Parathyroid adenoma (tissue), 2 donors: ENCODE measurements at regions not wholly inside any gene's neighbourhood (a gene's known extent, or its start where the extent isn't known, plus 50 kb on each side); places are given as distances from the start of the nearest gene placed in this dataset.

ENCODE experiments used
- H2AFZ ChIP-seq: fragments of 300-600 bp; sonication (generic); one replicate; pipeline ENCODE4 v1.7.0; 2017; ENCODE audit warnings: antibody characterized with exemption, mild to moderate bottlenecking
- H3K27ac ChIP-seq: fragments of 300-600 bp; sonication (generic); one replicate; pipeline ENCODE4 v1.7.0; 2017
- H3K27me3 ChIP-seq: fragments of 300-600 bp; sonication (generic); one replicate; pipeline ENCODE4 v1.7.0; 2017; ENCODE audit warnings: low read length; ENCODE audit not compliant: control insufficient read depth, insufficient read depth
- H3K36me3 ChIP-seq: fragments of 300-600 bp; sonication (generic); one replicate; pipeline ENCODE4 v1.7.0; 2017; ENCODE audit warnings: low read length; ENCODE audit not compliant: control insufficient read depth, insufficient read depth
- H3K4me1 ChIP-seq: fragments of 300-600 bp; sonication (generic); one replicate; pipeline ENCODE4 v1.7.0; 2017; ENCODE audit warnings: control low read depth
- H3K4me2 ChIP-seq: fragments of 300-600 bp; sonication (generic); one replicate; pipeline ENCODE4 v1.7.0; 2017; ENCODE audit warnings: low read length
- H3K4me3 ChIP-seq: fragments of 300-600 bp; sonication (generic); one replicate; pipeline ENCODE4 v1.7.0; 2017; ENCODE audit warnings: low read depth, low read length
- H3K79me2 ChIP-seq: fragments of 300-600 bp; sonication (generic); one replicate; pipeline ENCODE4 v1.7.0; 2017; ENCODE audit warnings: control low read depth
- H3K9ac ChIP-seq: fragments of 300-600 bp; sonication (generic); one replicate; pipeline ENCODE4 v1.7.0; 2017; ENCODE audit warnings: mild to moderate bottlenecking
- H3K9me3 ChIP-seq: fragments of 300-600 bp; sonication (generic); one replicate; pipeline ENCODE4 v1.7.0; 2017; ENCODE audit warnings: low read length; ENCODE audit not compliant: control insufficient read depth
- TF ChIP-seq, protein P1 (sequence below): fragments of 300-600 bp; sonication (generic); IDR thresholded peaks from one replicate; pipeline ENCODE4 v1.7.0; 2017; ENCODE audit warnings: antibody characterized with exemption, mild to moderate bottlenecking
- donor health status: primary hyperparathyroidism.

DNA sequence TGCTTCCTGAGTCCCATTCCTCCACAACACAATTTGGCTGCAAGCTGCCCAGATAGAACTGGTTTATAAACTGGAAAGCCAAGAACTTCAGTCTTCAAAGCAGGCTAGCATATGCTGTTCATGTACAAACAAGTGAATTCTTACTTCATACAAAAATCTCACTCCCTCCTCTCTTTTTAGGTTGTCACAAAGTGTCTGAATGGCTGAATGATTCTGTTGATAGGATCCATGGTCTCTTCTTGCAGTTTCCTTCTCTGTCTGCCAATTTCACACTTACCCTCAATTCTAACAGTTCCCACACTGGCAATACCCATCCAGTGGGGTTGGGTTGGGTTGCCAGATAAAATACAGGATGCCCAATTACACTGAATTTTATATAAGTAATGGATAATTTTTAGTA, 363.5 kb downstream of the DEPDC1B start:
- H3K27me3 ChIP-seq: no peaks in the 10 kb centered on the region
- no peaks in the 10 kb centered on the region for H3K9me3 ChIP-seq
- H3K4me2 ChIP-seq: no peak overlapping the region
- TF ChIP-seq, protein P1, sequence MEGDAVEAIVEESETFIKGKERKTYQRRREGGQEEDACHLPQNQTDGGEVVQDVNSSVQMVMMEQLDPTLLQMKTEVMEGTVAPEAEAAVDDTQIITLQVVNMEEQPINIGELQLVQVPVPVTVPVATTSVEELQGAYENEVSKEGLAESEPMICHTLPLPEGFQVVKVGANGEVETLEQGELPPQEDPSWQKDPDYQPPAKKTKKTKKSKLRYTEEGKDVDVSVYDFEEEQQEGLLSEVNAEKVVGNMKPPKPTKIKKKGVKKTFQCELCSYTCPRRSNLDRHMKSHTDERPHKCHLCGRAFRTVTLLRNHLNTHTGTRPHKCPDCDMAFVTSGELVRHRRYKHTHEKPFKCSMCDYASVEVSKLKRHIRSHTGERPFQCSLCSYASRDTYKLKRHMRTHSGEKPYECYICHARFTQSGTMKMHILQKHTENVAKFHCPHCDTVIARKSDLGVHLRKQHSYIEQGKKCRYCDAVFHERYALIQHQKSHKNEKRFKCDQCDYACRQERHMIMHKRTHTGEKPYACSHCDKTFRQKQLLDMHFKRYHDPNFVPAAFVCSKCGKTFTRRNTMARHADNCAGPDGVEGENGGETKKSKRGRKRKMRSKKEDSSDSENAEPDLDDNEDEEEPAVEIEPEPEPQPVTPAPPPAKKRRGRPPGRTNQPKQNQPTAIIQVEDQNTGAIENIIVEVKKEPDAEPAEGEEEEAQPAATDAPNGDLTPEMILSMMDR: no peak
- H3K27ac ChIP-seq: no peak overlapping the region
- no peaks in the 10 kb centered on the region for H3K4me1 ChIP-seq
- no peak overlapping the region for H3K4me3 ChIP-seq
- no peaks in the 10 kb centered on the region for H3K36me3 ChIP-seq
- H2AFZ ChIP-seq: no peak overlapping the region
- H3K79me2 ChIP-seq: no peaks in the 10 kb centered on the region
- H3K9ac ChIP-seq: no peak overlapping the region

DNA sequence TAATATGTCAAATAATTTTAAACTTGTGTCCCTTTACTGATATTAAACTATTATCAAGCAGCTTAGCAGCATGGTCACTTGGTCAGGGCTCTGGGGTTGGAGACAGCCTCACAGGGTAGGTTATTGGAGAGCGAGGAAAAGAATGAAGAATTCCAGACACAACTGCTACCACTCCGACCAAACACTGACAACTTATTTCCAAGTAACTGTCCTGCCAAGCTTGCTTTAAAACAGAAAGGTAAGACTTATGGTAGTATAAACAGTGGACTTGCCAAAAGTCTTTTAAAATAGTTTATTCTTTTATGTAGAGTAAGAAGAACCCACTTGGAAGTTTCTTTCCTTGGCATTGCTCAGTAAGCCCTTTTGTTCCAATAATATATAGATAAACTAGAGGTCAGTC, 364.1 kb downstream of the DEPDC1B start:
- no peak overlapping the region for H3K27ac ChIP-seq
- TF ChIP-seq, protein P1: no peak
- H3K4me3 ChIP-seq: no peak overlapping the region
- no peaks in the 10 kb centered on the region for H3K27me3 ChIP-seq
- no peak overlapping the region for H3K9ac ChIP-seq
- no peaks in the 10 kb centered on the region for H3K9me3 ChIP-seq
- no peaks in the 10 kb centered on the region for H3K36me3 ChIP-seq
- H3K79me2 ChIP-seq: no peaks in the 10 kb centered on the region
- H2AFZ ChIP-seq: no peak overlapping the region
- no peak overlapping the region for H3K4me2 ChIP-seq
- H3K4me1 ChIP-seq: no peaks in the 10 kb centered on the region

DNA sequence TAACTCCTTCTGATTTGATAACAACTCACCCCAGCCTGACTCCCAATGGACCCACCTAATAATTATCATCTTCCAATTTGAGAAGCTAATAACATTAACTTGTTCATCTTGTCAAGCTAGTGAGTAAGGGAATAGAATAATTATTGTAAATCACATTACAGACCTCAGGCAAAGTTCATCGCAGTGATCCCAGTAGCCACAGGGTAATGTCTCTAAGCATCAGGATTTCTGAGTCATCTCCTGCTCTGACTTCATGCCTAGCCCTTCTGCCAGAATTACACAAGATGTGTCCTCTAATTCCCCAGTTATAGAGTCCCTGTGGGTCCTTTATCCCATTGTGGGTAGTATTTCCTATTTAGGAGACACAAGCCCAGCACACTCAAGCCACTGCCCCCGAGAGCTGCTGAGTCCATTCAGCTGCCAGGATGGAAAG, 365.7 kb downstream of the DEPDC1B start:
- H3K36me3 ChIP-seq: no peaks in the 10 kb centered on the region
- TF ChIP-seq, protein P1: no peak

DNA sequence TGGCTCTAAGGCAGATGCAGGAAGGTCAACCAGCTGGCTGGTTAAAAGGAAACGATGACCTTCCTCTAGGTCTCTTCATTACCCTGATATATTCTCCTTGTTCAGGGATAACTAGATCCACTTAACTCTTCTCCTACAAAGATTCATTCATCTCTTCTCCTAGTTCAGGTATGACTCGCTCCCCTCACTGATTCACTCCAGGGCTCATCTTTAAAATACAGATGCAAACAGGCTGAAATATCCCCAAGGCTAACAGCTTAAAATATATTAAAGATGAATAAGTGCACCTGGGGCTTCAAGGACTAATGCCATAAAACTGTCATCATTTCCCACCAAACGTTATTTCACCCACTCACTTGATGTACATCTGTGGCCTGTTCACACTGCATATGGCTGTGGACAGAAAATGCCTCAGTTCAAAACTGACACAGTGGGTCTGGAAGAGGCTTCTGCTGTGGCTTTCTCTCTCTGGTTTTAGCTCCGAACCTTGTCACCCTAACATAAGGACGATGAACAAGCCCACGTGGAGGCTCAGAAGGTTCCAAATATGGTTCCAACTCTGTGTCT, 366.9 kb downstream of the DEPDC1B start:
- Histone ChIP-seq H3K36me3 (no peaks in the 10 kb centered on the region), H3K9me3 (no peaks in the 10 kb centered on the region), H3K27ac (no peak overlapping the region), H3K79me2 (no peaks in the 10 kb centered on the region), H3K4me3 (no peak overlapping the region), H3K4me1 (no peaks in the 10 kb centered on the region), H2AFZ (no peak overlapping the region), H3K9ac (no peak overlapping the region), H3K27me3 (no peaks in the 10 kb centered on the region), H3K4me2 (no peak overlapping the region)
- TF ChIP-seq, protein P1: no peak

More for the DNA sequence above, 365.7 kb downstream of the DEPDC1B start:
- no peak overlapping the region for H3K4me2 ChIP-seq
- H3K27ac ChIP-seq: no peak overlapping the region
- H3K9me3 ChIP-seq: no peaks in the 10 kb centered on the region
- no peaks in the 10 kb centered on the region for H3K79me2 ChIP-seq
- no peaks in the 10 kb centered on the region for H3K4me1 ChIP-seq
- H3K4me3 ChIP-seq: no peak overlapping the region
- H3K9ac ChIP-seq: no peak overlapping the region
- H2AFZ ChIP-seq: no peak overlapping the region
- no peaks in the 10 kb centered on the region for H3K27me3 ChIP-seq
